HUES48 (cell line): ENCODE measurements at regions not wholly inside any gene's neighbourhood (a gene's known extent, or its start where the extent isn't known, plus 50 kb on each side); places are given as distances from the start of the nearest gene placed in this dataset.
A peak's percentile ranks its signal among the peaks of the same experiment; 100 is the strongest.

Experiments
- H3K27ac ChIP-seq: one replicate; pipeline ENCODE4 v1.7.0; 2013; ENCODE audit warnings: low read depth, low read length, inconsistent platforms
- H3K27me3 ChIP-seq: 2 replicates; pipeline ENCODE4 v1.6.1; 2013; ENCODE audit warnings: mild to moderate bottlenecking, low read length; ENCODE audit not compliant: control insufficient read depth, insufficient read depth
- H3K36me3 ChIP-seq: 2 replicates; pipeline ENCODE4 v1.6.1; 2013; ENCODE audit warnings: low read length; ENCODE audit not compliant: control insufficient read depth, insufficient read depth
- H3K4me1 ChIP-seq: 2 replicates; pipeline ENCODE4 v1.6.1; 2013; ENCODE audit warnings: mild to moderate bottlenecking, low read length; ENCODE audit not compliant: control insufficient read depth, insufficient read depth
- H3K4me3 ChIP-seq: 2 replicates; pipeline ENCODE4 v1.5.1; 2013; ENCODE audit warnings: mild to moderate bottlenecking, low read depth, low read length
- H3K9ac ChIP-seq: 2 replicates; pipeline ENCODE4 v1.6.1; 2013; ENCODE audit warnings: mild to moderate bottlenecking, low read depth, low read length, moderate library complexity
- H3K9me3 ChIP-seq: 2 replicates; pipeline ENCODE4 v1.6.1; 2013; ENCODE audit warnings: low read length; ENCODE audit not compliant: control insufficient read depth, insufficient read depth

- Histone ChIP-seq H3K27ac (no peak overlapping the region), H3K27me3 (no peaks in the 10 kb centered on the region), H3K4me1 (peaks cover 21% of the 10 kb centered on the region), H3K9ac (no peak overlapping the region), H3K36me3 (no peaks in the 10 kb centered on the region), H3K9me3 (no peaks in the 10 kb centered on the region), H3K4me3 (no peak overlapping the region)
Measured at GRCh38 chr9:131809941-131810344, 70.1 kb upstream of the RAPGEF1 start.

GRCh38 chr9:131808291-131808690, 68.4 kb upstream of the RAPGEF1 start:
- no peaks in the 10 kb centered on the region for H3K27me3 ChIP-seq
- H3K4me3 ChIP-seq: no peak overlapping the region
- H3K4me1 ChIP-seq: peaks cover 21% of the 10 kb centered on the region
- no peak overlapping the region for H3K27ac ChIP-seq
- no peaks in the 10 kb centered on the region for H3K9me3 ChIP-seq
- no peak overlapping the region for H3K9ac ChIP-seq
- no peaks in the 10 kb centered on the region for H3K36me3 ChIP-seq

GRCh38 chr9:131807144-131807983, 67.5 kb upstream of the RAPGEF1 start:
- H3K9ac ChIP-seq: no peak overlapping the region
- H3K36me3 ChIP-seq: no peaks in the 10 kb centered on the region
- H3K27me3 ChIP-seq: no peaks in the 10 kb centered on the region
- H3K4me3 ChIP-seq: peak overlapping the region; percentile 43
- H3K4me1 ChIP-seq: peaks cover 21% of the 10 kb centered on the region
- H3K9me3 ChIP-seq: no peaks in the 10 kb centered on the region
- peak overlapping the region; percentile 33 for H3K27ac ChIP-seq

GRCh38 chr9:131805803-131806202, 65.9 kb upstream of the RAPGEF1 start:
- peaks cover 21% of the 10 kb centered on the region for H3K4me1 ChIP-seq
- no peak overlapping the region for H3K4me3 ChIP-seq
- no peak overlapping the region for H3K27ac ChIP-seq
- H3K9ac ChIP-seq: no peak overlapping the region
- H3K27me3 ChIP-seq: no peaks in the 10 kb centered on the region
- no peaks in the 10 kb centered on the region for H3K9me3 ChIP-seq
- H3K36me3 ChIP-seq: no peaks in the 10 kb centered on the region

- Histone ChIP-seq H3K4me3 (no peak overlapping the region), H3K9ac (no peak overlapping the region), H3K27me3 (no peaks in the 10 kb centered on the region), H3K27ac (no peak overlapping the region), H3K36me3 (no peaks in the 10 kb centered on the region), H3K9me3 (no peaks in the 10 kb centered on the region), H3K4me1 (peaks cover 21% of the 10 kb centered on the region)
Measured at GRCh38 chr9:131804826-131805225, 65.0 kb upstream of the RAPGEF1 start.

- Histone ChIP-seq H3K36me3 (no peaks in the 10 kb centered on the region), H3K27me3 (no peaks in the 10 kb centered on the region), H3K4me3 (no peak overlapping the region), H3K9ac (no peak overlapping the region), H3K4me1 (peaks cover 21% of the 10 kb centered on the region), H3K9me3 (no peaks in the 10 kb centered on the region), H3K27ac (no peak overlapping the region)
Measured at GRCh38 chr9:131803758-131804411, 64.0 kb upstream of the RAPGEF1 start.

GRCh38 chr9:131801810-131802209, 61.9 kb upstream of the RAPGEF1 start:
- Histone ChIP-seq H3K27ac (no peak overlapping the region), H3K4me1 (peaks cover 9% of the 10 kb centered on the region), H3K4me3 (no peak overlapping the region), H3K9ac (no peak overlapping the region), H3K27me3 (no peaks in the 10 kb centered on the region), H3K36me3 (no peaks in the 10 kb centered on the region), H3K9me3 (no peaks in the 10 kb centered on the region)

GRCh38 chr9:131800843-131801242, 61.0 kb upstream of the RAPGEF1 start:
- no peaks in the 10 kb centered on the region; the same call in 1 of the 2 replicates for H3K4me1 ChIP-seq
- no peak overlapping the region for H3K27ac ChIP-seq
- no peaks in the 10 kb centered on the region for H3K27me3 ChIP-seq

GRCh38 chr9:131800366-131800765, 60.5 kb upstream of the RAPGEF1 start:
- no peaks in the 10 kb centered on the region for H3K27me3 ChIP-seq
- no peak overlapping the region for H3K4me3 ChIP-seq
- H3K9ac ChIP-seq: no peak overlapping the region
- no peak overlapping the region for H3K27ac ChIP-seq
- no peaks in the 10 kb centered on the region for H3K4me1 ChIP-seq
- H3K9me3 ChIP-seq: no peaks in the 10 kb centered on the region
- no peaks in the 10 kb centered on the region for H3K36me3 ChIP-seq

More at GRCh38 chr9:131800843-131801242, 61.0 kb upstream of the RAPGEF1 start:
- no peaks in the 10 kb centered on the region for H3K36me3 ChIP-seq
- no peak overlapping the region for H3K4me3 ChIP-seq
- H3K9me3 ChIP-seq: no peaks in the 10 kb centered on the region
- no peak overlapping the region for H3K9ac ChIP-seq

- Histone ChIP-seq H3K4me1 (no peaks in the 10 kb centered on the region), H3K27ac (no peak overlapping the region), H3K9ac (no peak overlapping the region), H3K27me3 (no peaks in the 10 kb centered on the region), H3K36me3 (no peaks in the 10 kb centered on the region), H3K9me3 (no peaks in the 10 kb centered on the region), H3K4me3 (no peak overlapping the region)
Measured at GRCh38 chr9:131799177-131799823, 59.4 kb upstream of the RAPGEF1 start.

GRCh38 chr9:131798246-131798645, 58.4 kb upstream of the RAPGEF1 start:
- Histone ChIP-seq H3K36me3 (no peaks in the 10 kb centered on the region), H3K9me3 (no peaks in the 10 kb centered on the region), H3K9ac (no peak overlapping the region), H3K4me1 (no peaks in the 10 kb centered on the region), H3K4me3 (no peak overlapping the region), H3K27me3 (no peaks in the 10 kb centered on the region), H3K27ac (no peak overlapping the region)
